H1 (cell line): ENCODE measurements at regions not wholly inside any gene's neighbourhood (a gene's known extent, or its start where the extent isn't known, plus 50 kb on each side); places are given as distances from the start of the nearest gene placed in this dataset.
A peak's percentile ranks its signal among the peaks of the same experiment; 100 is the strongest.

Source experiments
- CTCF ChIA-PET: fragments of 300-600 bp; sonication (Branson Sonifier 250); formaldehyde crosslinking; loops from one replicate; lab custom pipeline; 2021; ENCODE audit not compliant: partially characterized antibody; lab: Charles Lee
- POLR2A ChIA-PET: fragments of 300-600 bp; sonication (Branson Sonifier 250); formaldehyde crosslinking; loops from one replicate; lab custom pipeline; 2021; ENCODE audit warnings: inconsistent platforms; ENCODE audit not compliant: partially characterized antibody; lab: Charles Lee
- DNase-seq, 2 experiments: peaks; one replicate each; pipeline versions ENCODE4 v3.0.0 to v3.0.0-alpha.2; 2010 to 2022; ENCODE audit warnings: low spot score in 2 of 2, low read depth in 1 of 2, mixed read lengths in 1 of 2
- FAIRE-seq: peaks from 2 replicates; lab custom pipeline; 2011; peaks lifted over from hg19 to GRCh38; lab: Jason Lieb, UNC
- H2AFZ ChIP-seq: 2 replicates; pipeline ENCODE4 v1.8.1; 2012; ENCODE audit warnings: low read length, inconsistent platforms
- H2AK5ac ChIP-seq: 2 replicates; pipeline ENCODE4 v1.6.1; 2013; ENCODE audit warnings: low read depth, low read length
- H2BK120ac ChIP-seq: replicated peaks from 2 replicates; pipeline ENCODE3; 2013; ENCODE audit warnings: low read depth, low read length, inconsistent platforms
- H2BK12ac ChIP-seq: 2 replicates; pipeline ENCODE4 v1.6.1; 2013; ENCODE audit warnings: low read depth, low read length
- H2BK15ac ChIP-seq: 2 replicates; pipeline ENCODE4 v1.6.1; 2013; ENCODE audit warnings: low read length
- H2BK20ac ChIP-seq: 2 replicates; pipeline ENCODE4 v1.6.1; 2013; ENCODE audit warnings: low read length
- H2BK5ac ChIP-seq: 2 replicates; pipeline ENCODE4 v1.6.1; 2013; ENCODE audit warnings: low read depth, low read length
- H3K14ac ChIP-seq: 2 replicates; pipeline ENCODE4 v1.6.1; 2013; ENCODE audit warnings: inconsistent platforms; ENCODE audit not compliant: insufficient read length
- H3K18ac ChIP-seq: 2 replicates; pipeline ENCODE4 v1.6.1; 2013; ENCODE audit warnings: low read length; ENCODE audit errors: extremely low read depth
- H3K23ac ChIP-seq: 2 replicates; pipeline ENCODE4 v1.6.1; 2013; ENCODE audit warnings: inconsistent platforms; ENCODE audit not compliant: insufficient read length
- H3K23me2 ChIP-seq: 2 replicates; pipeline ENCODE4 v1.6.1; 2013; ENCODE audit warnings: low read depth, low read length
- H3K27ac ChIP-seq: 2 replicates; pipeline ENCODE4 v1.6.1; 2011; ENCODE audit warnings: low read depth, low read length, inconsistent platforms
- H3K27me3 ChIP-seq, 4 experiments: replicated peaks in 1 of 4; 1 replicate in 1 of 4; 2 replicates in 3 of 4; pipeline versions ENCODE4 v1.6.1 to v1.8.1; 2011 to 2013; ENCODE audit warnings: low read length in 3 of 4, mild to moderate bottlenecking in 3 of 4, inconsistent platforms in 2 of 4, mixed read lengths in 2 of 4, moderate library complexity in 1 of 4; ENCODE audit not compliant: control insufficient read depth in 3 of 4, insufficient read depth in 3 of 4; ENCODE audit errors: extremely low read depth in 1 of 4
- H3K36me3 ChIP-seq, 4 experiments: 2 replicates each; pipeline versions ENCODE4 v1.6.1 to v1.8.1; 2011 to 2013; ENCODE audit warnings: mild to moderate bottlenecking in 4 of 4, low read length in 3 of 4, moderate library complexity in 2 of 4, control low read depth in 1 of 4, inconsistent platforms in 1 of 4; ENCODE audit not compliant: insufficient read depth in 4 of 4, control insufficient read depth in 2 of 4
- H3K4ac ChIP-seq: replicated peaks from 2 replicates; pipeline ENCODE3; 2013; ENCODE audit warnings: low read length, low read depth, mixed read lengths, inconsistent platforms; ENCODE audit not compliant: insufficient read length
- H3K4me1 ChIP-seq, 4 experiments: replicated peaks in 1 of 4; 1 replicate in 1 of 4; 2 replicates in 3 of 4; pipeline versions ENCODE4 v1.6.1 to v1.8.1; 2011 to 2013; ENCODE audit warnings: low read length in 3 of 4, inconsistent platforms in 2 of 4, mixed read lengths in 1 of 4; ENCODE audit not compliant: insufficient read depth in 4 of 4, control insufficient read depth in 3 of 4
- H3K4me2 ChIP-seq, 2 experiments: 2 replicates each; pipeline versions ENCODE4 v1.6.1 to v1.8.1; 2011 to 2013; ENCODE audit warnings: low read depth in 2 of 2, low read length in 2 of 2, control low read depth in 1 of 2, inconsistent platforms in 1 of 2, mild to moderate bottlenecking in 1 of 2; ENCODE audit not compliant: insufficient read depth in 1 of 2
- H3K4me3 ChIP-seq, 4 experiments: fragments of 200-600, 300-600 bp in 1 of 4; sonication (generic), shearing (Covaris generic), sonication (Bioruptor Twin) in 1 of 4; 2 replicates each; pipeline versions ENCODE4 v1.5.1 to v1.8.1; 2011 to 2016; ENCODE audit warnings: low read length in 4 of 4, low read depth in 3 of 4, control low read depth in 2 of 4, inconsistent platforms in 2 of 4, mild to moderate bottlenecking in 2 of 4, mixed read lengths in 1 of 4, moderate library complexity in 1 of 4; ENCODE audit not compliant: insufficient read depth in 2 of 4; ENCODE audit errors: extremely low read depth in 1 of 4
- H3K56ac ChIP-seq: replicated peaks from 2 replicates; pipeline ENCODE3; 2013; ENCODE audit warnings: low read depth, mild to moderate bottlenecking, mixed read lengths, low read length, inconsistent platforms; ENCODE audit not compliant: insufficient read length
- H3K79me1 ChIP-seq: 2 replicates; pipeline ENCODE4 v1.6.1; 2013; ENCODE audit warnings: low read depth, low read length, control low read depth
- H3K79me2 ChIP-seq, 2 experiments: 2 replicates each; pipeline versions ENCODE4 v1.6.1 to v1.8.1; 2012 to 2013; ENCODE audit warnings: low read length in 2 of 2, mild to moderate bottlenecking in 2 of 2, inconsistent platforms in 1 of 2; ENCODE audit not compliant: insufficient read depth in 2 of 2, control insufficient read depth in 1 of 2
- H3K9ac ChIP-seq, 4 experiments: replicated peaks in 1 of 4; 1 replicate in 1 of 4; 2 replicates in 3 of 4; pipeline versions ENCODE4 v1.6.1 to v1.8.1; 2011 to 2013; ENCODE audit warnings: low read depth in 3 of 4, low read length in 3 of 4, control low read depth in 2 of 4, mild to moderate bottlenecking in 2 of 4, moderate library complexity in 2 of 4, inconsistent platforms in 1 of 4; ENCODE audit errors: extremely low read depth in 1 of 4
- H3K9me3 ChIP-seq, 2 experiments: 2 replicates each; pipeline versions ENCODE4 v1.6.1 to v1.8.1; 2012 to 2013; ENCODE audit warnings: mild to moderate bottlenecking in 2 of 2, moderate library complexity in 2 of 2, control low read depth in 1 of 2, inconsistent platforms in 1 of 2, low read depth in 1 of 2, low read length in 1 of 2, mixed read lengths in 1 of 2; ENCODE audit not compliant: insufficient read depth in 2 of 2
- H4K20me1 ChIP-seq, 2 experiments: replicated peaks in 1 of 2; 2 replicates each; pipeline versions ENCODE3 to v1.8.1; 2011 to 2013; ENCODE audit warnings: inconsistent platforms in 2 of 2, low read length in 2 of 2, mild to moderate bottlenecking in 1 of 2; ENCODE audit not compliant: insufficient read depth in 2 of 2, control insufficient read depth in 1 of 2
- H4K5ac ChIP-seq: 2 replicates; pipeline ENCODE4 v1.6.1; 2013; ENCODE audit warnings: low read length, low read depth, mixed read lengths, inconsistent platforms; ENCODE audit not compliant: insufficient read length
- H4K8ac ChIP-seq: 2 replicates; pipeline ENCODE4 v1.8.0; 2013; ENCODE audit warnings: mild to moderate bottlenecking, moderate library complexity, low read length, inconsistent platforms; ENCODE audit not compliant: insufficient read depth; ENCODE audit errors: extremely low read depth
- H4K91ac ChIP-seq: replicated peaks from 2 replicates; pipeline ENCODE3; 2013; ENCODE audit warnings: low read length, mixed read lengths, inconsistent platforms; ENCODE audit not compliant: insufficient read length
- BACH1 ChIP-seq: IDR thresholded peaks from 2 replicates; pipeline ENCODE4 v1.6.1; 2012; ENCODE audit warnings: low read length, improper control_type of control experiment
- CEBPB ChIP-seq: IDR thresholded peaks from 2 replicates; pipeline ENCODE4 v1.6.1; 2012; ENCODE audit warnings: low read depth, low read length
- CTCF ChIP-seq, 3 experiments: IDR thresholded peaks; 1 replicate in 2 of 3; 2 replicates in 1 of 3; pipeline versions ENCODE4 v1.5.1 to v1.6.1; 2011; ENCODE audit warnings: low read length in 3 of 3, mild to moderate bottlenecking in 3 of 3, inconsistent platforms in 2 of 3, low read depth in 1 of 3, moderate library complexity in 1 of 3; ENCODE audit not compliant: insufficient read depth in 1 of 3; ENCODE audit errors: control extremely low read depth in 1 of 3
- EP300 ChIP-seq, 2 experiments: IDR thresholded peaks; 1 replicate in 1 of 2; 2 replicates in 1 of 2; pipeline ENCODE4 v1.6.1; 2011 to 2012; ENCODE audit warnings: low read depth in 2 of 2, low read length in 2 of 2, mild to moderate bottlenecking in 2 of 2, borderline replicate concordance in 1 of 2, inconsistent platforms in 1 of 2, moderate library complexity in 1 of 2
- HDAC2 ChIP-seq, 2 experiments: fragments of 300-600 bp in 1 of 2; sonication (generic) in 1 of 2; IDR thresholded peaks; 2 replicates each; pipeline ENCODE4 v1.6.1; 2011 to 2012; ENCODE audit warnings: low read depth in 2 of 2, low read length in 2 of 2, mild to moderate bottlenecking in 2 of 2, moderate library complexity in 2 of 2, borderline replicate concordance in 1 of 2, inconsistent platforms in 1 of 2
- JUN ChIP-seq: IDR thresholded peaks from 2 replicates; pipeline ENCODE4 v1.6.1; 2011; ENCODE audit warnings: low read depth, mild to moderate bottlenecking, improper control_type of control experiment, low read length
- MAFK ChIP-seq: IDR thresholded peaks from 2 replicates; pipeline ENCODE4 v1.6.1; 2012; ENCODE audit warnings: low read depth, mild to moderate bottlenecking, improper control_type of control experiment, low read length
- NANOG ChIP-seq: IDR thresholded peaks from 2 replicates; pipeline ENCODE4 v1.6.1; 2011; ENCODE audit warnings: low read length, low read depth, mild to moderate bottlenecking, inconsistent platforms; ENCODE audit not compliant: insufficient read depth, poor library complexity, severe bottlenecking
- SAP30 ChIP-seq: fragments of 300-600 bp; sonication (generic); IDR thresholded peaks from 2 replicates; pipeline ENCODE4 v1.7.1; 2012; ENCODE audit warnings: low read length, moderate library complexity, mild to moderate bottlenecking, inconsistent platforms; ENCODE audit not compliant: insufficient read depth, insufficient replicate concordance
- TCF12 ChIP-seq: IDR thresholded peaks from 2 replicates; pipeline ENCODE4 v1.6.1; 2011; ENCODE audit warnings: low read depth, mild to moderate bottlenecking, low read length
- TEAD4 ChIP-seq: IDR thresholded peaks from 2 replicates; pipeline ENCODE4 v1.6.1; 2012; ENCODE audit warnings: low read depth, low read length, inconsistent platforms, mixed read lengths
- WGBS, 2 experiments: shearing (Covaris generic) in 1 of 2; methylation state at CpG; one replicate each; pipeline versions ENCODE4 v1.1.6 to v1.1.7; 2013 to 2015; ENCODE audit warnings: low lambda C conversion rate in 2 of 2, mixed read lengths in 2 of 2, inconsistent platforms in 1 of 2, low coverage in 1 of 2, missing lambda C conversion rate in 1 of 2; ENCODE audit not compliant: insufficient replicate concordance in 2 of 2, insufficient coverage in 1 of 2, insufficient read length in 1 of 2; ENCODE audit errors: extremely low coverage in 1 of 2, missing lambda C conversion rate in 1 of 2; 5-methylcytosine and 5-hydroxymethylcytosine counted together

DNA sequence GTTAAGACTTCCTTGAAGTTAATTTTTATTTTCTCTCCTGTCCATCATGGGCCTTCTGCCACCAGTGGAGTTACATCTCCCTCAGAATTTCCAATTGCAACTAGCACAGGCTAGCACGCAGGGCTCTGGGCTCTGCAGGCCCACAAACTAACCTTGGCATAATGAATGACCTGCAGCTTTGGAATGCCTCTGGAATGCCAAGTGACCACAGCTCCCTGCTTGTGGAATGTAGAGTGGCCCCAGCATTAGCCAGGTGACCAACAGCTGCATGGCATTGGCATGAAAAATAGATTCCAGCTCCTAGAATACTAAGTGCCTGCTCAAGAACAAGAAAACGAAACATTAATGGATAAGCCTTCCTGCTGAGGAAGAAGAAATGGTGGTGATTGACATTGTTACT lies 726.1 kb downstream of the BRINP1 start:
- CTCF ChIA-PET = interaction anchor here (0.6 kb wide), 1 partner anchor 511 kb away, joined by 3 read pairs; no protein-coding TSS in a partner anchor
- TF ChIP-seq SAP30 (no peak), TEAD4 (peak; percentile 99), JUN (0 out of 2 replicates have a peak, but pooled peaks have one; percentile 55), MAFK (0 out of 2 replicates have a peak, but pooled peaks have one; percentile 3), EP300 (IDR thresholded peaks at IDR 0.05; ENCODE audit: borderline replicate concordance in 1 of 2, low read depth in 2 of 2, low read length in 2 of 2) (no peak), TCF12 (peak; percentile 94), BACH1 (no peak), CEBPB (no peak), NANOG (peak; percentile 46), HDAC2 (IDR thresholded peaks at IDR 0.05; ENCODE audit: borderline replicate concordance in 1 of 2, low read depth in 2 of 2, low read length in 2 of 2) (no peak), CTCF (IDR thresholded peaks at IDR 0.05; ENCODE audit: control extremely low read depth in 1 of 3, insufficient read depth in 1 of 3, low read depth in 1 of 3, low read length in 3 of 3) (no peak)

More for the DNA sequence above, 726.1 kb downstream of the BRINP1 start:
- Histone ChIP-seq H2AK5ac (no peak overlapping the region), H3K23ac (no peak overlapping the region), H2AFZ (no peak overlapping the region), H4K8ac (no peak overlapping the region), H4K5ac (no peak overlapping the region), H2BK120ac (no peak overlapping the region), H3K27me3 (no peaks in the 10 kb centered on the region), H2BK20ac (no peak overlapping the region), H3K14ac (no peak overlapping the region), H3K79me2 (no peaks in the 10 kb centered on the region), H3K4me3 (no peak overlapping the region; a peak in 1 of 8 replicates), H3K23me2 (no peaks in the 10 kb centered on the region), H2BK12ac (no peak overlapping the region; the same call in 1 of the 2 replicates), H3K36me3 (no peaks in the 10 kb centered on the region), H3K9ac (no peak overlapping the region), H3K9me3 (peaks cover 21 to 26% of the 10 kb centered on the region in 2 experiments; a peak in 3 of 4 replicates), H2BK5ac (no peak overlapping the region), H3K4ac (no peak overlapping the region), H4K20me1 (no peaks in the 10 kb centered on the region), H3K56ac (no peak overlapping the region), H3K4me1 (peaks cover 4 to 5% (median 4%) of the 10 kb centered on the region in 4 experiments; a peak in 6 of 7 replicates), H3K18ac (no peak overlapping the region), H3K27ac (no peak overlapping the region), H4K91ac (no peak overlapping the region), H3K79me1 (no peaks in the 10 kb centered on the region), H3K4me2 (peak overlapping the region in 1 of 2 experiments; percentile 23; a peak in 2 of 4 replicates), H2BK15ac (no peak overlapping the region)
- DNase-seq (peak; percentile 47 to 70), FAIRE-seq (peak; percentile 55)
- 44% methylated on average over 2 of the region's 2 CpGs; no CpG with 5 or more reads in 1 of the 2 experiments for WGBS, 2 experiments
- POLR2A ChIA-PET = no interaction called here
